A549 (cell line): ENCODE measurements at regions not wholly inside any gene's neighbourhood (a gene's known extent, or its start where the extent isn't known, plus 50 kb on each side); places are given as distances from the start of the nearest gene placed in this dataset.
"Not testable (repeated sequence)": the region's sequence is repeated elsewhere in the genome, so short reads cannot be mapped to it uniquely, and the experiment has no call there.

Experiments used
- ATAC-seq, 2 experiments: fragments of 200-7000 bp in 1 of 2; fragments of >200 bp in 1 of 2; cut with Nextera tagmentation in 1 of 2; cut with Tn5 transposase in 1 of 2; 3 replicates each; pipeline versions ENCODE4 v1.8.0 to v1.9.1; 2018 to 2020; ENCODE audit warnings: mild to moderate bottlenecking in 1 of 2, moderate library complexity in 1 of 2
- CTCF ChIA-PET: fragments of 300-600 bp; sonication (Branson Sonifier 250); formaldehyde crosslinking; extraction: SDS; loops from one replicate; lab custom pipeline; 2021; ENCODE audit warnings: antibody characterized with exemption, inconsistent platforms; lab: Yijun Ruan, JAX
- POLR2A ChIA-PET: fragments of 350-600 bp; formaldehyde crosslinking; extraction: SDS; loops from one replicate; lab custom pipeline; 2021; ENCODE audit warnings: antibody characterized with exemption, inconsistent platforms; lab: Yijun Ruan, JAX
- DNase-seq, 2 experiments: peaks; one replicate each; pipeline versions ENCODE4 v3.0.0 to v3.0.0-alpha.2; 2011 to 2016; ENCODE audit warnings: low read depth in 1 of 2, low spot score in 1 of 2
- FAIRE-seq: peaks from 2 replicates; lab custom pipeline; 2011; peaks lifted over from hg19 to GRCh38; lab: Jason Lieb, UNC
- H3K27ac ChIP-seq, 2 experiments: fragments of >200 bp; sonication (Bioruptor Twin); formaldehyde crosslinking; 3 replicates each; pipeline ENCODE4 v1.5.1; 2016 to 2017
- H3K4me1 ChIP-seq: fragments of >200 bp; sonication (Bioruptor Twin); formaldehyde crosslinking; 3 replicates; pipeline ENCODE4 v1.6.1; 2016
- H3K4me2 ChIP-seq: fragments of >200 bp; sonication (Bioruptor Twin); formaldehyde crosslinking; 3 replicates; pipeline ENCODE4 v1.6.1; 2016
- H3K4me3 ChIP-seq: fragments of >200 bp; sonication (Bioruptor Twin); formaldehyde crosslinking; 3 replicates; pipeline ENCODE4 v1.5.1; 2016
- H3K9me3 ChIP-seq: fragments of >200 bp; sonication (Bioruptor Twin); formaldehyde crosslinking; 3 replicates; pipeline ENCODE4 v1.6.1; 2016
- CEBPB ChIP-seq, 2 experiments: fragments of >200 bp in 1 of 2; sonication (Bioruptor Twin) in 1 of 2; formaldehyde crosslinking in 1 of 2; IDR thresholded peaks; 2 replicates each; pipeline ENCODE4 v1.6.1; 2012 to 2016
- EHMT2 ChIP-seq: fragments of 200-600 bp; sonication (generic); IDR thresholded peaks from 2 replicates; pipeline ENCODE4 v1.6.1; 2016; ENCODE audit warnings: antibody characterized with exemption, low read depth, mild to moderate bottlenecking, moderate library complexity
- FOSL2 ChIP-seq, 2 experiments: fragments of 450-650 bp in 1 of 2; fragments of >200 bp in 1 of 2; sonication (Bioruptor Twin) in 1 of 2; formaldehyde crosslinking; IDR thresholded peaks; 2 replicates each; pipeline versions ENCODE4 v1.5.0 to v1.6.1; 2016 to 2020; ENCODE audit warnings: mild to moderate bottlenecking in 1 of 2, moderate library complexity in 1 of 2
- GATA3 ChIP-seq: IDR thresholded peaks from 2 replicates; pipeline ENCODE4 v1.6.1; 2012; ENCODE audit warnings: borderline replicate concordance
- HDAC2 ChIP-seq: fragments of 200-600 bp; sonication (generic); IDR thresholded peaks from 2 replicates; pipeline ENCODE4 v1.6.1; 2016
- HEYL ChIP-seq: fragments of 250-450 bp; sonication (Bioruptor Pico); IDR thresholded peaks from 2 replicates; pipeline ENCODE4 v1.8.0; 2021; ENCODE audit warnings: mild to moderate bottlenecking, moderate library complexity
- NR3C1 ChIP-seq: fragments of >200 bp; sonication (Bioruptor Twin); formaldehyde crosslinking; IDR thresholded peaks from 3 replicates; pipeline ENCODE4 v1.6.1; 2017
- PHF8 ChIP-seq: fragments of 200-600 bp; sonication (generic); IDR thresholded peaks from 2 replicates; pipeline ENCODE4 v1.6.1; 2016; ENCODE audit warnings: low read depth, mild to moderate bottlenecking, antibody characterized with exemption, moderate library complexity, borderline replicate concordance
- POLR2A ChIP-seq: IDR thresholded peaks from 2 replicates; pipeline ENCODE4 v1.6.1; 2012; ENCODE audit warnings: mild to moderate bottlenecking, low read length
- RAD21 ChIP-seq, 2 experiments: fragments of >200 bp in 1 of 2; sonication (Bioruptor Twin) in 1 of 2; formaldehyde crosslinking in 1 of 2; IDR thresholded peaks in 1 of 2; conservative IDR thresholded peaks in 1 of 2; 2 replicates in 1 of 2; 3 replicates in 1 of 2; pipeline ENCODE4 v1.6.1; 2012 to 2018; ENCODE audit warnings: inconsistent platforms in 1 of 2
- RCOR1 ChIP-seq: fragments of 150-350 bp; IDR thresholded peaks from 2 replicates; pipeline ENCODE4 v1.6.1; 2014; ENCODE audit warnings: antibody characterized with exemption, low read length, low read depth
- RFX5 ChIP-seq: fragments of 450-650 bp; IDR thresholded peaks from 2 replicates; pipeline ENCODE4 v1.7.1; 2014; ENCODE audit warnings: antibody characterized with exemption, mild to moderate bottlenecking, moderate library complexity
- SMC3 ChIP-seq: fragments of >200 bp; sonication (Bioruptor Twin); formaldehyde crosslinking; IDR thresholded peaks from 3 replicates; pipeline ENCODE4 v1.6.1; 2018; ENCODE audit warnings: inconsistent platforms
- ZNF302 ChIP-seq: fragments of 250-450 bp; sonication (Bioruptor Pico); IDR thresholded peaks from 2 replicates; pipeline ENCODE4 v1.9.0; 2021; ENCODE audit warnings: inconsistent platforms, mild to moderate bottlenecking, moderate library complexity
- WGBS: methylation state at CpG from one replicate; pipeline ENCODE4 v1.1.6; 2017; ENCODE audit errors: missing lambda C conversion rate; 5-methylcytosine and 5-hydroxymethylcytosine counted together
- TF ChIP-seq, protein P1 (sequence below): fragments of 200-600 bp; sonication (generic); IDR thresholded peaks from 2 replicates; pipeline ENCODE4 v1.6.1; 2016; ENCODE audit warnings: antibody characterized with exemption, mild to moderate bottlenecking, moderate library complexity
- TF ChIP-seq, protein P2 (sequence below): fragments of >200 bp; sonication (Bioruptor Twin); formaldehyde crosslinking; IDR thresholded peaks from 3 replicates; pipeline ENCODE4 v1.5.1; 2016
- TF ChIP-seq, protein P3 (sequence below): IDR thresholded peaks from 2 replicates; pipeline ENCODE4 v1.6.1; 2012; ENCODE audit warnings: low read depth, borderline replicate concordance
- TF ChIP-seq, protein P4 (sequence below): fragments of >200 bp; sonication (Bioruptor Twin); formaldehyde crosslinking; IDR thresholded peaks from 2 replicates; pipeline ENCODE4 v1.6.1; 2016
- TF ChIP-seq, protein P5 (sequence below): fragments of 250-450 bp; sonication (Bioruptor Pico); IDR thresholded peaks from 2 replicates; pipeline ENCODE4 v1.5.0; 2021; ENCODE audit warnings: mild to moderate bottlenecking, moderate library complexity, borderline replicate concordance
- TF ChIP-seq, protein P6 (sequence below): fragments of 250-450 bp; sonication (Bioruptor Pico); IDR thresholded peaks from 2 replicates; pipeline ENCODE4 v1.5.0; 2020; ENCODE audit warnings: low read depth, mild to moderate bottlenecking, moderate library complexity

DNA sequence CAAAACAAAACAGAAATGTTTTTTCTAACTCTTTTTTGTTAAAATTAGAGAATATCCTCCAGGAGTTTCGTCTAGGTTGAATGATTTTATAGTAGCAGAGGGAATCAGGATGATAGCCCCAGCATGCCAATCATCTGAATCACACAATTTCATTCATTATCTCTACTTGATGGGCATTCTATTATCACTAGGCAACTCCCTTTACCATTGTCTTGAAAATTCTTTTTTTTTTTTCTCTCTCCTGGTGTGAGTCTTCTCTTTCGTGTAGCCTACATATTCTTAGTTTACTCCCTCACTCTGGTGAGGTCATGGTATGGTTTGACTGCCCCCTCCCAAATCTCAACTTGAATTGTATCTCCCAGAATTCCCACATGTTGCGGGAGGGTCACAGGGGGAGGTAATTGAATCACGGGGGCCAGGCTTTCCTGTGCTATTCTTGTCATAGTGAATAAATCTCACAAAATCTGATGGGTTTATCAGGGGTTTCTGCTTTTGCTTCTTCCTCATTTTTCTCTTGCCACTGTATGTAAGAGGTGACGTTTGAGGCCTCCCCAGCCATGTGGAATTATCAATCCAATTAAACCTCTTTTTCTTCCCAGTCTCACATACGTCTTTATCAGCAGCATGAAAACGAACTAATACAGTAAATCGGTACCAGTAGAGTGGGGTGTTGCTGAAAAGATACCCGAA lies 105.0 kb downstream of the OTUD1 start:
- Histone ChIP-seq H3K9me3 (no peaks in the 10 kb centered on the region), H3K27ac (no peak overlapping the region), H3K4me1 (no peaks in the 10 kb centered on the region), H3K4me3 (no peak overlapping the region), H3K4me2 (no peak overlapping the region)
- ChIA-PET POLR2A (no interaction called here), CTCF (no interaction called here)
- FAIRE-seq (no peak), DNase-seq (no peak), ATAC-seq (no peak)
- 11% methylated on average over 9 of the region's 9 CpGs for WGBS
- TF ChIP-seq, protein P1, sequence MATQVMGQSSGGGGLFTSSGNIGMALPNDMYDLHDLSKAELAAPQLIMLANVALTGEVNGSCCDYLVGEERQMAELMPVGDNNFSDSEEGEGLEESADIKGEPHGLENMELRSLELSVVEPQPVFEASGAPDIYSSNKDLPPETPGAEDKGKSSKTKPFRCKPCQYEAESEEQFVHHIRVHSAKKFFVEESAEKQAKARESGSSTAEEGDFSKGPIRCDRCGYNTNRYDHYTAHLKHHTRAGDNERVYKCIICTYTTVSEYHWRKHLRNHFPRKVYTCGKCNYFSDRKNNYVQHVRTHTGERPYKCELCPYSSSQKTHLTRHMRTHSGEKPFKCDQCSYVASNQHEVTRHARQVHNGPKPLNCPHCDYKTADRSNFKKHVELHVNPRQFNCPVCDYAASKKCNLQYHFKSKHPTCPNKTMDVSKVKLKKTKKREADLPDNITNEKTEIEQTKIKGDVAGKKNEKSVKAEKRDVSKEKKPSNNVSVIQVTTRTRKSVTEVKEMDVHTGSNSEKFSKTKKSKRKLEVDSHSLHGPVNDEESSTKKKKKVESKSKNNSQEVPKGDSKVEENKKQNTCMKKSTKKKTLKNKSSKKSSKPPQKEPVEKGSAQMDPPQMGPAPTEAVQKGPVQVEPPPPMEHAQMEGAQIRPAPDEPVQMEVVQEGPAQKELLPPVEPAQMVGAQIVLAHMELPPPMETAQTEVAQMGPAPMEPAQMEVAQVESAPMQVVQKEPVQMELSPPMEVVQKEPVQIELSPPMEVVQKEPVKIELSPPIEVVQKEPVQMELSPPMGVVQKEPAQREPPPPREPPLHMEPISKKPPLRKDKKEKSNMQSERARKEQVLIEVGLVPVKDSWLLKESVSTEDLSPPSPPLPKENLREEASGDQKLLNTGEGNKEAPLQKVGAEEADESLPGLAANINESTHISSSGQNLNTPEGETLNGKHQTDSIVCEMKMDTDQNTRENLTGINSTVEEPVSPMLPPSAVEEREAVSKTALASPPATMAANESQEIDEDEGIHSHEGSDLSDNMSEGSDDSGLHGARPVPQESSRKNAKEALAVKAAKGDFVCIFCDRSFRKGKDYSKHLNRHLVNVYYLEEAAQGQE = no peak
- TF ChIP-seq, protein P2, sequence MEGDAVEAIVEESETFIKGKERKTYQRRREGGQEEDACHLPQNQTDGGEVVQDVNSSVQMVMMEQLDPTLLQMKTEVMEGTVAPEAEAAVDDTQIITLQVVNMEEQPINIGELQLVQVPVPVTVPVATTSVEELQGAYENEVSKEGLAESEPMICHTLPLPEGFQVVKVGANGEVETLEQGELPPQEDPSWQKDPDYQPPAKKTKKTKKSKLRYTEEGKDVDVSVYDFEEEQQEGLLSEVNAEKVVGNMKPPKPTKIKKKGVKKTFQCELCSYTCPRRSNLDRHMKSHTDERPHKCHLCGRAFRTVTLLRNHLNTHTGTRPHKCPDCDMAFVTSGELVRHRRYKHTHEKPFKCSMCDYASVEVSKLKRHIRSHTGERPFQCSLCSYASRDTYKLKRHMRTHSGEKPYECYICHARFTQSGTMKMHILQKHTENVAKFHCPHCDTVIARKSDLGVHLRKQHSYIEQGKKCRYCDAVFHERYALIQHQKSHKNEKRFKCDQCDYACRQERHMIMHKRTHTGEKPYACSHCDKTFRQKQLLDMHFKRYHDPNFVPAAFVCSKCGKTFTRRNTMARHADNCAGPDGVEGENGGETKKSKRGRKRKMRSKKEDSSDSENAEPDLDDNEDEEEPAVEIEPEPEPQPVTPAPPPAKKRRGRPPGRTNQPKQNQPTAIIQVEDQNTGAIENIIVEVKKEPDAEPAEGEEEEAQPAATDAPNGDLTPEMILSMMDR = no peak
- TF ChIP-seq GATA3 (no peak), FOSL2 (IDR thresholded peaks at IDR 0.05) (no peak), FOSL2 (CRISPR knock-in tag; IDR thresholded peaks at IDR 0.05) (no peak), RCOR1 (no peak), ZNF302 (CRISPR knock-in tag) (no peak), HEYL (no peak), HDAC2 (no peak), CEBPB (IDR thresholded peaks at IDR 0.05) (no peak), NR3C1 (no peak), RAD21 (conservative IDR thresholded peaks at IDR 0.05 in 1 of 2, IDR thresholded peaks at IDR 0.05 in 1 of 2) (no peak), EHMT2 (no peak), PHF8 (no peak), SMC3 (no peak), POLR2A (no peak), RFX5 (no peak)
- TF ChIP-seq, protein P3, sequence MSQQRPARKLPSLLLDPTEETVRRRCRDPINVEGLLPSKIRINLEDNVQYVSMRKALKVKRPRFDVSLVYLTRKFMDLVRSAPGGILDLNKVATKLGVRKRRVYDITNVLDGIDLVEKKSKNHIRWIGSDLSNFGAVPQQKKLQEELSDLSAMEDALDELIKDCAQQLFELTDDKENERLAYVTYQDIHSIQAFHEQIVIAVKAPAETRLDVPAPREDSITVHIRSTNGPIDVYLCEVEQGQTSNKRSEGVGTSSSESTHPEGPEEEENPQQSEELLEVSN = no peak
- TF ChIP-seq, protein P4, sequence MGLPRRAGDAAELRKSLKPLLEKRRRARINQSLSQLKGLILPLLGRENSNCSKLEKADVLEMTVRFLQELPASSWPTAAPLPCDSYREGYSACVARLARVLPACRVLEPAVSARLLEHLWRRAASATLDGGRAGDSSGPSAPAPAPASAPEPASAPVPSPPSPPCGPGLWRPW = no peak
- TF ChIP-seq, protein P5, sequence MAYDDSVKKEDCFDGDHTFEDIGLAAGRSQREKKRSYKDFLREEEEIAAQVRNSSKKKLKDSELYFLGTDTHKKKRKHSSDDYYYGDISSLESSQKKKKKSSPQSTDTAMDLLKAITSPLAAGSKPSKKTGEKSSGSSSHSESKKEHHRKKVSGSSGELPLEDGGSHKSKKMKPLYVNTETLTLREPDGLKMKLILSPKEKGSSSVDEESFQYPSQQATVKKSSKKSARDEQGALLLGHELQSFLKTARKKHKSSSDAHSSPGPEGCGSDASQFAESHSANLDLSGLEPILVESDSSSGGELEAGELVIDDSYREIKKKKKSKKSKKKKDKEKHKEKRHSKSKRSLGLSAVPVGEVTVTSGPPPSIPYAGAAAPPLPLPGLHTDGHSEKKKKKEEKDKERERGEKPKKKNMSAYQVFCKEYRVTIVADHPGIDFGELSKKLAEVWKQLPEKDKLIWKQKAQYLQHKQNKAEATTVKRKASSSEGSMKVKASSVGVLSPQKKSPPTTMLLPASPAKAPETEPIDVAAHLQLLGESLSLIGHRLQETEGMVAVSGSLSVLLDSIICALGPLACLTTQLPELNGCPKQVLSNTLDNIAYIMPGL (CRISPR knock-in tag) = no peak
- TF ChIP-seq, protein P6, sequence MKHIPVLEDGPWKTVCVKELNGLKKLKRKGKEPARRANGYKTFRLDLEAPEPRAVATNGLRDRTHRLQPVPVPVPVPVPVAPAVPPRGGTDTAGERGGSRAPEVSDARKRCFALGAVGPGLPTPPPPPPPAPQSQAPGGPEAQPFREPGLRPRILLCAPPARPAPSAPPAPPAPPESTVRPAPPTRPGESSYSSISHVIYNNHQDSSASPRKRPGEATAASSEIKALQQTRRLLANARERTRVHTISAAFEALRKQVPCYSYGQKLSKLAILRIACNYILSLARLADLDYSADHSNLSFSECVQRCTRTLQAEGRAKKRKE (CRISPR knock-in tag) = no peak

DNA sequence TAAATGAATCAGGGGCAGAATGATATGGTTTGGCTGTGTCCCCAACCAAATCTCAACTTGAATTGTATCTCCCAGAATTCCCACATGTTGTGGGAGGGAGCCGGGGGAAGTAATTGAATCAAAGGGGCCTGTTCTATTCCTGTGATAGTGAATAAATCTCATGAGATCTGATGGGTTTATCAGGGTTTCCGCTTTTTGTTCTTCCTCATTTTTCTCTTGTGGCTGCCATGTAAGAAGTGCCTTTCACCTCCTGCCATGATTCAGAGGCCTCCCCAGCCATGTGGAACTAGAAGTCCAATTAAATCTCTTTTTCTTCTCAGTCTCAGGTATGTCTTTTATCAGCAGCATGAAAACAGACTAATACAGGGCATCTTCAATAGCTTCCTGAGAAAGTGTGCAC lies 107.0 kb downstream of the OTUD1 start:
- H3K9me3 ChIP-seq, H3K4me2 ChIP-seq, CTCF ChIA-PET, POLR2A ChIA-PET, ATAC-seq, H3K4me1 ChIP-seq, DNase-seq, FAIRE-seq, H3K27ac ChIP-seq, H3K4me3 ChIP-seq: not testable (repeated sequence)
- 27% methylated on average over 2 of the region's 2 CpGs for WGBS
